HepG2 (cell line): ENCODE measurements at regions not wholly inside any gene's neighbourhood (a gene's known extent, or its start where the extent isn't known, plus 50 kb on each side); places are given as distances from the start of the nearest gene placed in this dataset.

Experiments used
- ATAC-seq: fragments of 200-7000 bp; cut with Tn5 transposase; 3 replicates; pipeline ENCODE4 v1.9.1; 2020; ENCODE audit warnings: mild to moderate bottlenecking, moderate library complexity
- BruUV-seq: library from RNA; stranded (reverse); fragments of 400-500 nt; replicated peaks from 2 replicates; lab custom pipeline; 2021; lab: Mats Ljungman, UMichigan
- CTCF ChIA-PET: fragments of 300-600 bp; formaldehyde crosslinking; extraction: SDS; loops from one replicate; lab custom pipeline; 2021; ENCODE audit warnings: low total read pairs, inconsistent platforms, low intra/inter-chr PET ratio; lab: Yijun Ruan, JAX
- POLR2A ChIA-PET: fragments of 350-600 bp; sonication (Branson Sonifier 250); formaldehyde crosslinking; loops from one replicate; lab custom pipeline; 2020; ENCODE audit warnings: antibody characterized with exemption, inconsistent platforms; lab: Yijun Ruan, JAX
- DNase-seq: peaks from one replicate; pipeline ENCODE4 v3.0.0-alpha.2; 2015; ENCODE audit warnings: low spot score
- FAIRE-seq: peaks from 3 replicates; lab custom pipeline; 2011; peaks lifted over from hg19 to GRCh38; lab: Jason Lieb, UNC
- H2AFZ ChIP-seq: one replicate; pipeline ENCODE4 v1.6.1; 2011; ENCODE audit warnings: low read length, inconsistent platforms
- H3K27ac ChIP-seq: fragments of 300-600 bp; 3 replicates; pipeline ENCODE4 v1.8.0; 2011; ENCODE audit warnings: mixed run types, mild to moderate bottlenecking, mixed read lengths, low read length, inconsistent platforms; ENCODE audit not compliant: insufficient read depth; ENCODE audit errors: extremely low read length
- H3K27me3 ChIP-seq, 2 experiments: fragments of 200-600 bp in 1 of 2; 2 replicates in 1 of 2; 3 replicates in 1 of 2; pipeline versions ENCODE4 v1.6.0 to v1.8.0; 2011; ENCODE audit warnings: low read length in 2 of 2, mild to moderate bottlenecking in 2 of 2, moderate library complexity in 2 of 2, inconsistent platforms in 1 of 2; ENCODE audit not compliant: insufficient read depth in 2 of 2, control insufficient read depth in 1 of 2
- H3K36me3 ChIP-seq, 2 experiments: fragments of 200-600 bp in 1 of 2; replicated peaks in 1 of 2; 2 replicates in 1 of 2; 3 replicates in 1 of 2; pipeline versions ENCODE4 v1.5.1 to v1.8.0; 2011; ENCODE audit warnings: low read length in 2 of 2, inconsistent platforms in 1 of 2; ENCODE audit not compliant: insufficient read depth in 2 of 2, control insufficient read depth in 1 of 2
- H3K4me1 ChIP-seq: 2 replicates; pipeline ENCODE4 v1.5.1; 2012; ENCODE audit warnings: low read length, inconsistent platforms; ENCODE audit not compliant: insufficient read depth
- H3K4me2 ChIP-seq: 2 replicates; pipeline ENCODE4 v1.6.0; 2011; ENCODE audit warnings: low read depth, low read length, inconsistent platforms
- H3K4me3 ChIP-seq, 3 experiments: fragments of 200-600 bp in 1 of 3; sonication (generic), shearing (Covaris generic) in 1 of 3; replicated peaks in 1 of 3; 2 replicates each; pipeline ENCODE4 v1.5.1; 2011 to 2016; ENCODE audit warnings: low read length in 3 of 3, inconsistent platforms in 2 of 3, low read depth in 2 of 3, mild to moderate bottlenecking in 2 of 3, control low read depth in 1 of 3, mixed read lengths in 1 of 3; ENCODE audit not compliant: insufficient read depth in 1 of 3
- H3K79me2 ChIP-seq: one replicate; pipeline ENCODE4 v1.6.1; 2011; ENCODE audit warnings: low read length, inconsistent platforms; ENCODE audit not compliant: insufficient read depth
- H3K9ac ChIP-seq: 2 replicates; pipeline ENCODE4 v1.6.0; 2011; ENCODE audit warnings: mild to moderate bottlenecking, low read depth, low read length, inconsistent platforms; ENCODE audit not compliant: insufficient read depth
- H3K9me3 ChIP-seq: 2 replicates; pipeline ENCODE4 v1.5.1; 2012; ENCODE audit warnings: mild to moderate bottlenecking, low read length
- H4K20me1 ChIP-seq: 2 replicates; pipeline ENCODE4 v1.6.0; 2011; ENCODE audit warnings: inconsistent platforms, mild to moderate bottlenecking, low read length, moderate library complexity; ENCODE audit not compliant: insufficient read depth
- AHR ChIP-seq: IDR thresholded peaks from 2 replicates; pipeline ENCODE4 v1.6.1; 2018; ENCODE audit warnings: missing genetic modification reagents, missing compliant biosample characterization
- ARNT2 ChIP-seq: sonication (generic); formaldehyde crosslinking; IDR thresholded peaks from 2 replicates; pipeline ENCODE4 v1.8.0; 2022; ENCODE audit warnings: mild to moderate bottlenecking, low read depth, missing genetic modification reagents, moderate library complexity
- KLF9 ChIP-seq: IDR thresholded peaks from 2 replicates; pipeline ENCODE4 v1.6.1; 2016; ENCODE audit warnings: low read depth
- PHF21A ChIP-seq: sonication (generic); formaldehyde crosslinking; IDR thresholded peaks from 2 replicates; pipeline ENCODE4 v1.5.0; 2020; ENCODE audit warnings: mild to moderate bottlenecking, missing genetic modification reagents
- PPARG ChIP-seq: conservative IDR thresholded peaks from 2 replicates; pipeline ENCODE4 v1.6.1; 2016; ENCODE audit warnings: missing biosample characterization, missing genetic modification reagents
- SP1 ChIP-seq, 2 experiments: fragments of 450-650 bp in 1 of 2; sonication (generic) in 1 of 2; formaldehyde crosslinking in 1 of 2; IDR thresholded peaks; 2 replicates each; pipeline versions ENCODE4 v1.4.0 to v1.6.1; 2016 to 2020; ENCODE audit warnings: missing genetic modification reagents in 1 of 2
- TSC22D2 ChIP-seq: sonication (generic); formaldehyde crosslinking; IDR thresholded peaks from 2 replicates; pipeline ENCODE4 v1.5.1; 2020; ENCODE audit warnings: missing genetic modification reagents, mild to moderate bottlenecking, borderline replicate concordance
- ZBTB7B ChIP-seq: sonication (generic); formaldehyde crosslinking; IDR thresholded peaks from 2 replicates; pipeline ENCODE4 v1.4.0; 2020; ENCODE audit warnings: missing genetic modification reagents
- ZMYM3 ChIP-seq: sonication (generic); formaldehyde crosslinking; IDR thresholded peaks from 2 replicates; pipeline ENCODE4 v1.5.1; 2020; ENCODE audit warnings: mild to moderate bottlenecking, missing genetic modification reagents
- ZNF253 ChIP-seq: sonication (generic); formaldehyde crosslinking; IDR thresholded peaks from 2 replicates; pipeline ENCODE4 v1.8.0; 2022; ENCODE audit warnings: mild to moderate bottlenecking, missing genetic modification reagents, borderline replicate concordance
- ZNF263 ChIP-seq: sonication (generic); formaldehyde crosslinking; IDR thresholded peaks from 2 replicates; pipeline ENCODE4 v1.4.0; 2020; ENCODE audit warnings: missing genetic modification reagents
- ZNF33A ChIP-seq: sonication (generic); formaldehyde crosslinking; IDR thresholded peaks from 2 replicates; pipeline ENCODE4 v1.5.1; 2020; ENCODE audit warnings: missing genetic modification reagents, mild to moderate bottlenecking, moderate library complexity, borderline replicate concordance
- ZNF496 ChIP-seq: sonication (generic); formaldehyde crosslinking; IDR thresholded peaks from 2 replicates; pipeline ENCODE4 v1.8.1; 2023; ENCODE audit warnings: mild to moderate bottlenecking, moderate library complexity, missing genetic modification reagents; ENCODE audit not compliant: insufficient replicate concordance
- ZNF614 ChIP-seq: IDR thresholded peaks from 2 replicates; pipeline ENCODE4 v1.6.1; 2018; ENCODE audit warnings: missing biosample characterization, missing genetic modification reagents, inconsistent platforms, borderline replicate concordance
- ZNF749 ChIP-seq: sonication (generic); formaldehyde crosslinking; IDR thresholded peaks from 2 replicates; pipeline ENCODE4 v1.8.0; 2022; ENCODE audit warnings: mild to moderate bottlenecking, missing genetic modification reagents, moderate library complexity, borderline replicate concordance
- ZNF75D ChIP-seq: sonication (generic); formaldehyde crosslinking; IDR thresholded peaks from 2 replicates; pipeline ENCODE4 v1.8.1; 2023; ENCODE audit warnings: missing genetic modification reagents, mild to moderate bottlenecking, borderline replicate concordance
- ZSCAN9 ChIP-seq: IDR thresholded peaks from 2 replicates; pipeline ENCODE4 v1.6.1; 2016; ENCODE audit warnings: borderline replicate concordance
- whole genome bisulfite sequencing: methylation state at CpG from one replicate; pipeline ENCODE4 v1.1.6; 2017; ENCODE audit warnings: low lambda C conversion rate; 5-methylcytosine and 5-hydroxymethylcytosine counted together
- in situ Hi-C: cut with HindIII; loops from 2 replicates; pipeline ENCODE4 v1.10.0; 2017; ENCODE audit warnings: low pct_unique_long_range_greater_than_20kb; ENCODE audit not compliant: extremely low pct_ligation_motif_present
- intact Hi-C: fragments of 100-400 bp; cut with micrococcal nuclease; formaldehyde crosslinking; loops from one replicate; pipeline ENCODE4 v1.10.0; 2022; ENCODE audit not compliant: unreplicated experiment
- TF ChIP-seq, protein P1 (sequence below): fragments of 450-650 bp; IDR thresholded peaks from 2 replicates; pipeline ENCODE4 v1.6.1; 2017; ENCODE audit warnings: mild to moderate bottlenecking
- TF ChIP-seq, protein P2 (sequence below): IDR thresholded peaks from 2 replicates; pipeline ENCODE4 v1.6.1; 2016; ENCODE audit warnings: low read depth, control low read depth
- TF ChIP-seq, protein P3 (sequence below): sonication (generic); formaldehyde crosslinking; IDR thresholded peaks from 2 replicates; pipeline ENCODE4 v1.4.0; 2020; ENCODE audit warnings: mild to moderate bottlenecking, missing genetic modification reagents

DNA sequence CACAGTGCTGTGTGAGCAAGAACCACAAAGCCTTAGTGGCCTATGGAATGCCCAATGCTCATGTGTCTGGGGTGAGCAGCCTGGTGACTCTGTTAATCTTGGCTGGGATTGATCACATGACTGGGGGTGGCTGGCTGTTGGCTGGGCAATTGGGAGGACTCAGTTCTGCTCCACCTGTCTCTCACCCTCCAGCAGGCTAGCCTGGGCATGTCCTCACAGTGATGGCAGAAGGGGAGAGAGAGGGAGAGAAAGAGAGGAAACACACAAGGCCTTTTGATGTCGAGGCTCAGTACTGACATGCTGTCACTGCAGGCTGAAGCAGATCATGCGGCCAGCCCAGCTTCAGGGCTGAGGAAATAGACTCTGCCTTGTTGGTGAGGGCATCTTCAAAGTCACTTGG is 136.8 kb downstream of the TBX5 start (continued):
- TF ChIP-seq, protein P1, sequence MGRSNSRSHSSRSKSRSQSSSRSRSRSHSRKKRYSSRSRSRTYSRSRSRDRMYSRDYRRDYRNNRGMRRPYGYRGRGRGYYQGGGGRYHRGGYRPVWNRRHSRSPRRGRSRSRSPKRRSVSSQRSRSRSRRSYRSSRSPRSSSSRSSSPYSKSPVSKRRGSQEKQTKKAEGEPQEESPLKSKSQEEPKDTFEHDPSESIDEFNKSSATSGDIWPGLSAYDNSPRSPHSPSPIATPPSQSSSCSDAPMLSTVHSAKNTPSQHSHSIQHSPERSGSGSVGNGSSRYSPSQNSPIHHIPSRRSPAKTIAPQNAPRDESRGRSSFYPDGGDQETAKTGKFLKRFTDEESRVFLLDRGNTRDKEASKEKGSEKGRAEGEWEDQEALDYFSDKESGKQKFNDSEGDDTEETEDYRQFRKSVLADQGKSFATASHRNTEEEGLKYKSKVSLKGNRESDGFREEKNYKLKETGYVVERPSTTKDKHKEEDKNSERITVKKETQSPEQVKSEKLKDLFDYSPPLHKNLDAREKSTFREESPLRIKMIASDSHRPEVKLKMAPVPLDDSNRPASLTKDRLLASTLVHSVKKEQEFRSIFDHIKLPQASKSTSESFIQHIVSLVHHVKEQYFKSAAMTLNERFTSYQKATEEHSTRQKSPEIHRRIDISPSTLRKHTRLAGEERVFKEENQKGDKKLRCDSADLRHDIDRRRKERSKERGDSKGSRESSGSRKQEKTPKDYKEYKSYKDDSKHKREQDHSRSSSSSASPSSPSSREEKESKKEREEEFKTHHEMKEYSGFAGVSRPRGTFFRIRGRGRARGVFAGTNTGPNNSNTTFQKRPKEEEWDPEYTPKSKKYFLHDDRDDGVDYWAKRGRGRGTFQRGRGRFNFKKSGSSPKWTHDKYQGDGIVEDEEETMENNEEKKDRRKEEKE = no peak
- TF ChIP-seq ZNF614 (no peak), ZBTB7B (CRISPR knock-in tag) (no peak), ZNF749 (CRISPR knock-in tag) (no peak), ZMYM3 (no peak), ZNF75D (CRISPR knock-in tag) (no peak), PHF21A (CRISPR knock-in tag) (no peak), ZSCAN9 (CRISPR knock-in tag) (no peak)

DNA sequence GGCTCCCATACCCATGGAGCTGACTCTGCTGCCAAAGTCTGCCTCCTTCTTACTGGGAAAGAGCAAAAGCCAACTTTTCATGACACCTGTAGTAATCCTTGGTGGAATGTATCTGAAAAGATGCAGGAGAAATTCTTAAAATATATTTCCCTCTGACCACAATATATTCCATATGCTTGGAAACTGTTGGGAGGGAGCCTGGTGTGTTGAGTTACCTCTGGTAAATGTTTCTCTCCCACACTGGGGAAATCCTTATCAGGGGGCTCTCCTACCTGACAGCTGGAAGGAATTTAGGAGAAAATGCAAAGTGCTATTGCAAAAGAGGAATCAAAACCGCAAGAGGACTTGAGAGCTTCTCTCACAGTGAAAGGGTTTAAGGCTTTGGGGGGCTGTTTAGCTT is 139.4 kb downstream of the TBX5 start:
- H3K27ac ChIP-seq = no peak overlapping the region
- no peaks in the 10 kb centered on the region for H3K9me3 ChIP-seq
- no peaks in the 10 kb centered on the region for H3K36me3 ChIP-seq
- H3K4me2 ChIP-seq = no peak overlapping the region
- intact Hi-C loops (no loop called here), in situ Hi-C loops (no loop called here)
- H2AFZ ChIP-seq = no peak overlapping the region
- BruUV-seq = no TSS peak
- H3K79me2 ChIP-seq = no peaks in the 10 kb centered on the region
- POLR2A ChIA-PET = no interaction called here
- no peak for FAIRE-seq
- no peaks in the 10 kb centered on the region for H4K20me1 ChIP-seq
- no peak for ATAC-seq
- no peak overlapping the region for H3K4me3 ChIP-seq
- H3K9ac ChIP-seq = no peak overlapping the region
- CTCF ChIA-PET = no interaction called here
- no peaks in the 10 kb centered on the region for H3K27me3 ChIP-seq
- no peak for DNase-seq
- WGBS = 7% methylated on average over 1 of the region's 1 CpG
- H3K4me1 ChIP-seq = no peaks in the 10 kb centered on the region
- TF ChIP-seq PPARG (CRISPR knock-in tag) (no peak), ZNF496 (CRISPR knock-in tag) (no peak), ZNF253 (CRISPR knock-in tag) (no peak), TSC22D2 (no peak), ZNF33A (CRISPR knock-in tag) (no peak), ZNF263 (CRISPR knock-in tag) (no peak), ARNT2 (no peak), KLF9 (CRISPR knock-in tag) (no peak), AHR (CRISPR knock-in tag) (no peak), SP1 (IDR thresholded peaks at IDR 0.05) (no peak), SP1 (CRISPR knock-in tag; IDR thresholded peaks at IDR 0.05) (no peak)
- TF ChIP-seq, protein P2, sequence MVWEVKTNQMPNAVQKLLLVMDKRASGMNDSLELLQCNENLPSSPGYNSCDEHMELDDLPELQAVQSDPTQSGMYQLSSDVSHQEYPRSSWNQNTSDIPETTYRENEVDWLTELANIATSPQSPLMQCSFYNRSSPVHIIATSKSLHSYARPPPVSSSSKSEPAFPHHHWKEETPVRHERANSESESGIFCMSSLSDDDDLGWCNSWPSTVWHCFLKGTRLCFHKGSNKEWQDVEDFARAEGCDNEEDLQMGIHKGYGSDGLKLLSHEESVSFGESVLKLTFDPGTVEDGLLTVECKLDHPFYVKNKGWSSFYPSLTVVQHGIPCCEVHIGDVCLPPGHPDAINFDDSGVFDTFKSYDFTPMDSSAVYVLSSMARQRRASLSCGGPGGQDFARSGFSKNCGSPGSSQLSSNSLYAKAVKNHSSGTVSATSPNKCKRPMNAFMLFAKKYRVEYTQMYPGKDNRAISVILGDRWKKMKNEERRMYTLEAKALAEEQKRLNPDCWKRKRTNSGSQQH (CRISPR knock-in tag) = no peak
- TF ChIP-seq, protein P3, sequence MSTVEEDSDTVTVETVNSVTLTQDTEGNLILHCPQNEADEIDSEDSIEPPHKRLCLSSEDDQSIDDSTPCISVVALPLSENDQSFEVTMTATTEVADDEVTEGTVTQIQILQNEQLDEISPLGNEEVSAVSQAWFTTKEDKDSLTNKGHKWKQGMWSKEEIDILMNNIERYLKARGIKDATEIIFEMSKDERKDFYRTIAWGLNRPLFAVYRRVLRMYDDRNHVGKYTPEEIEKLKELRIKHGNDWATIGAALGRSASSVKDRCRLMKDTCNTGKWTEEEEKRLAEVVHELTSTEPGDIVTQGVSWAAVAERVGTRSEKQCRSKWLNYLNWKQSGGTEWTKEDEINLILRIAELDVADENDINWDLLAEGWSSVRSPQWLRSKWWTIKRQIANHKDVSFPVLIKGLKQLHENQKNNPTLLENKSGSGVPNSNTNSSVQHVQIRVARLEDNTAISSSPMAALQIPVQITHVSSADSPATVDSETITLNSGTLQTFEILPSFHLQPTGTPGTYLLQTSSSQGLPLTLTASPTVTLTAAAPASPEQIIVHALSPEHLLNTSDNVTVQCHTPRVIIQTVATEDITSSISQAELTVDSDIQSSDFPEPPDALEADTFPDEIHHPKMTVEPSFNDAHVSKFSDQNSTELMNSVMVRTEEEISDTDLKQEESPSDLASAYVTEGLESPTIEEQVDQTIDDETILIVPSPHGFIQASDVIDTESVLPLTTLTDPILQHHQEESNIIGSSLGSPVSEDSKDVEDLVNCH (CRISPR knock-in tag) = no peak
